SU-DHL-6 (cell line): ENCODE measurements at regions not wholly inside any gene's neighbourhood (a gene's known extent, or its start where the extent isn't known, plus 50 kb on each side); places are given as distances from the start of the nearest gene placed in this dataset.

Experiments used
- EZH2phosphoT487 ChIP-seq: fragments of 200-600 bp; sonication (generic), shearing (Covaris generic); conservative IDR thresholded peaks from 2 replicates; pipeline ENCODE4 v1.6.1; 2018; ENCODE audit warnings: mild to moderate bottlenecking, antibody characterized with exemption, low read length, moderate library complexity, mixed read lengths
- TF ChIP-seq, protein P1 (sequence below): fragments of 200-600 bp; sonication (generic); IDR thresholded peaks from one replicate; pipeline ENCODE4 v1.5.1; 2017; ENCODE audit warnings: antibody characterized with exemption, mild to moderate bottlenecking, low read length, moderate library complexity; ENCODE audit not compliant: insufficient read depth, poor library complexity, severe bottlenecking

DNA sequence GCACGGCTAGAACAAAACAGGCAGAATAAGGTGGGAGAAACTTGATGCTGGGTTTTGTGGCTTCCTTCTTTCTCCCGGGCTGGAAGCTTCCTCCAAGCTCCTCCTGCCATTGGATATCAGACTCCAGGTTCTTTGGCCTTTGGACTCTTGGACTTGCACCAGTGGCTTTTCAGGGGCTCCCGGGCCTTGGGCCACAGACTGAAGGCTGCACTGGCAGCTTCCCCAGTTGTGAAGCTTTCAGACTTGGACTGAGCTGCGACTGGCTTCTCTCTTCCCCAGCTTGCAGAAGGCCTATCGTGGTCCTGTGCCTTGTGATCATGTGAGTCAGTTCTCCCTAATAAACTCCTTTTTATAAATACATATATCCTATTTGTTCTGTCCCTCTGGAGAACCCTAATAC, 364.4 kb downstream of the DNAH5 start:
- TF ChIP-seq, protein P1, sequence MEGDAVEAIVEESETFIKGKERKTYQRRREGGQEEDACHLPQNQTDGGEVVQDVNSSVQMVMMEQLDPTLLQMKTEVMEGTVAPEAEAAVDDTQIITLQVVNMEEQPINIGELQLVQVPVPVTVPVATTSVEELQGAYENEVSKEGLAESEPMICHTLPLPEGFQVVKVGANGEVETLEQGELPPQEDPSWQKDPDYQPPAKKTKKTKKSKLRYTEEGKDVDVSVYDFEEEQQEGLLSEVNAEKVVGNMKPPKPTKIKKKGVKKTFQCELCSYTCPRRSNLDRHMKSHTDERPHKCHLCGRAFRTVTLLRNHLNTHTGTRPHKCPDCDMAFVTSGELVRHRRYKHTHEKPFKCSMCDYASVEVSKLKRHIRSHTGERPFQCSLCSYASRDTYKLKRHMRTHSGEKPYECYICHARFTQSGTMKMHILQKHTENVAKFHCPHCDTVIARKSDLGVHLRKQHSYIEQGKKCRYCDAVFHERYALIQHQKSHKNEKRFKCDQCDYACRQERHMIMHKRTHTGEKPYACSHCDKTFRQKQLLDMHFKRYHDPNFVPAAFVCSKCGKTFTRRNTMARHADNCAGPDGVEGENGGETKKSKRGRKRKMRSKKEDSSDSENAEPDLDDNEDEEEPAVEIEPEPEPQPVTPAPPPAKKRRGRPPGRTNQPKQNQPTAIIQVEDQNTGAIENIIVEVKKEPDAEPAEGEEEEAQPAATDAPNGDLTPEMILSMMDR = no peak
- TF ChIP-seq EZH2phosphoT487 = no peak
